SK-N-MC (cell line): ENCODE measurements at regions not wholly inside any gene's neighbourhood (a gene's known extent, or its start where the extent isn't known, plus 50 kb on each side); places are given as distances from the start of the nearest gene placed in this dataset.
"Not testable (repeated sequence)": the region's sequence is repeated elsewhere in the genome, so short reads cannot be mapped to it uniquely, and the experiment has no call there.

ENCODE experiments used
- EZH2 ChIP-seq: fragments of 200-600 bp; sonication (generic); IDR thresholded peaks from one replicate; pipeline ENCODE4 v1.6.1; 2017; ENCODE audit warnings: antibody characterized with exemption
- FOXP2 ChIP-seq: optimal IDR thresholded peaks from 2 replicates; pipeline ENCODE3; 2011; ENCODE audit warnings: mild to moderate bottlenecking, moderate library complexity; ENCODE audit not compliant: insufficient read depth; ENCODE audit errors: extremely low read length, control extremely low read depth
- POLR2AphosphoS5 ChIP-seq: IDR thresholded peaks from 2 replicates; pipeline ENCODE4 v1.6.1; 2012; ENCODE audit warnings: mild to moderate bottlenecking, low read depth, low read length, borderline replicate concordance

- not testable (repeated sequence) for TF ChIP-seq POLR2AphosphoS5, EZH2, FOXP2
Measured at GRCh38 chr12:9326849-9327248, 118.7 kb upstream of the PZP start.
